NB4 (cell line): ENCODE measurements at regions not wholly inside any gene's neighbourhood (a gene's known extent, or its start where the extent isn't known, plus 50 kb on each side); places are given as distances from the start of the nearest gene placed in this dataset.
A peak's percentile ranks its signal among the peaks of the same experiment; 100 is the strongest.

Experiments used
- DNase-seq: peaks from one replicate; pipeline ENCODE4 v3.0.0; 2010; ENCODE audit warnings: low read depth
- H3K4me3 ChIP-seq: one replicate; pipeline ENCODE4 v1.5.1; 2011; ENCODE audit warnings: mild to moderate bottlenecking, low read depth, low read length, moderate library complexity
- MYC ChIP-seq: IDR thresholded peaks from 2 replicates; pipeline ENCODE4 v1.6.1; 2011; ENCODE audit warnings: low read depth, low read length
- POLR2A ChIP-seq: IDR thresholded peaks from 2 replicates; pipeline ENCODE4 v1.6.1; 2011; ENCODE audit warnings: mild to moderate bottlenecking; ENCODE audit not compliant: insufficient read length; ENCODE audit errors: extremely low read depth
- TF ChIP-seq, protein P1 (sequence below): IDR thresholded peaks from 2 replicates; pipeline ENCODE4 v1.6.1; 2011; ENCODE audit warnings: low read depth, low read length
- TF ChIP-seq, protein P2 (sequence below): IDR thresholded peaks from one replicate; pipeline ENCODE4 v1.5.1; 2012; ENCODE audit warnings: low read depth, low read length

DNA sequence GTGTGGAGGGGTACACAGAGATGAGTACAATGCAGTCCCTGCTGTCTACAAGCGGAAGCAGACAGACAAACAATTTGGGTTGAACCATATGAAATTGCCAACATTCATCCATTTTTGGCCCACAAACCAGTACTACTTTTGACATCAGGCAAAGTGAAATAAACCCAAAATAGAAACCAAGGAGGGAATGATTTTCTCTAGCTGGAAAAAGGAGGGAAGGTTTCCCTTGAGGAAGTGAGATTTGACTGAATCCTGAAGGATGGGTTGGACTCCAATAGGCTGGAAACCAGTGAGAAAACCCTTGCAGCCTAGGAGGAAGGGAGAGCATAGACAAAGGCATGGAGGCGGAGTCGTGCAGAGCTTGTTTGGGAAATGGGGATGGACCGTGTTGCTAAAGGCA is 63.5 kb upstream of the PJA1 start:
- H3K4me3 ChIP-seq, result no peak overlapping the region
- DNase-seq, result no peak
- TF ChIP-seq POLR2A, result no peak
- TF ChIP-seq, protein P1, sequence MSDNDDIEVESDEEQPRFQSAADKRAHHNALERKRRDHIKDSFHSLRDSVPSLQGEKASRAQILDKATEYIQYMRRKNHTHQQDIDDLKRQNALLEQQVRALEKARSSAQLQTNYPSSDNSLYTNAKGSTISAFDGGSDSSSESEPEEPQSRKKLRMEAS, result no peak

DNA sequence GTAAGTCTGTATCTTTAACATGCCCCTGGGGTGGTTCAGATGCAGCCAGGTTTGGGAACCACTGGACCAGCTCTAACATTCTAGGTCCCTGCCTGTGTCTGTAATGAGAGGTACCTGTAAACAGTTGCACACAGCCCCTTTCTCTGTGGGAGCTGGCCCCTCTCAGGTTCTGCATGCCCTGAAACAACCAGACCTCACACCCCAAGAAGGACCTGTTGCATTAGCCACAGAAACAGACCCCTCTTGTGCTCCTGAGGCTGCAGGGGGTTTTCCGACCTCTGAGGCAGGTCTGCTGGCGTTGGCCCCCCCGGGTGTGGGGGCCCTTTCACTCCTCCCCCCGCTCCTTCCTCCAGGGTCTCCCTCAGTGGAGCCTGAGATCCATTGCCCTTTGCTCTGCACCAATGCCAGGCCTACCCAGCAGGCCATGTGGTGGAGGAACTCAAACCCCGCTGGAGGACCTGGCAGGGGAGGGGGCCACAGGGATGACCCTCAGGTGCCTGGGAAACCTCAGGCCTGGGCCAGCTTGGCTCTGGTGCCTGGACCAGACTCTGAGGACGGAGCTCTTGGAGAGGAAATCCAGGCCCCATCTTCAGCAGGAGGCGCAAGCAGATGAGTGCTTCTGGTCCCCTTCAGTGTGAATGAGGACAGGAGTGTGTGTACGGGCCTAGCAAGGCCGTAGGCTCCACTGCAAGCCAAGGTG is 61.4 kb upstream of the PJA1 start:
- TF ChIP-seq, protein P1, result no peak
- TF ChIP-seq POLR2A, result no peak
- TF ChIP-seq, protein P2, sequence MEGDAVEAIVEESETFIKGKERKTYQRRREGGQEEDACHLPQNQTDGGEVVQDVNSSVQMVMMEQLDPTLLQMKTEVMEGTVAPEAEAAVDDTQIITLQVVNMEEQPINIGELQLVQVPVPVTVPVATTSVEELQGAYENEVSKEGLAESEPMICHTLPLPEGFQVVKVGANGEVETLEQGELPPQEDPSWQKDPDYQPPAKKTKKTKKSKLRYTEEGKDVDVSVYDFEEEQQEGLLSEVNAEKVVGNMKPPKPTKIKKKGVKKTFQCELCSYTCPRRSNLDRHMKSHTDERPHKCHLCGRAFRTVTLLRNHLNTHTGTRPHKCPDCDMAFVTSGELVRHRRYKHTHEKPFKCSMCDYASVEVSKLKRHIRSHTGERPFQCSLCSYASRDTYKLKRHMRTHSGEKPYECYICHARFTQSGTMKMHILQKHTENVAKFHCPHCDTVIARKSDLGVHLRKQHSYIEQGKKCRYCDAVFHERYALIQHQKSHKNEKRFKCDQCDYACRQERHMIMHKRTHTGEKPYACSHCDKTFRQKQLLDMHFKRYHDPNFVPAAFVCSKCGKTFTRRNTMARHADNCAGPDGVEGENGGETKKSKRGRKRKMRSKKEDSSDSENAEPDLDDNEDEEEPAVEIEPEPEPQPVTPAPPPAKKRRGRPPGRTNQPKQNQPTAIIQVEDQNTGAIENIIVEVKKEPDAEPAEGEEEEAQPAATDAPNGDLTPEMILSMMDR, result no peak
- TF ChIP-seq MYC, result no peak
- DNase-seq, result no peak
- H3K4me3 ChIP-seq, result no peak overlapping the region

DNA sequence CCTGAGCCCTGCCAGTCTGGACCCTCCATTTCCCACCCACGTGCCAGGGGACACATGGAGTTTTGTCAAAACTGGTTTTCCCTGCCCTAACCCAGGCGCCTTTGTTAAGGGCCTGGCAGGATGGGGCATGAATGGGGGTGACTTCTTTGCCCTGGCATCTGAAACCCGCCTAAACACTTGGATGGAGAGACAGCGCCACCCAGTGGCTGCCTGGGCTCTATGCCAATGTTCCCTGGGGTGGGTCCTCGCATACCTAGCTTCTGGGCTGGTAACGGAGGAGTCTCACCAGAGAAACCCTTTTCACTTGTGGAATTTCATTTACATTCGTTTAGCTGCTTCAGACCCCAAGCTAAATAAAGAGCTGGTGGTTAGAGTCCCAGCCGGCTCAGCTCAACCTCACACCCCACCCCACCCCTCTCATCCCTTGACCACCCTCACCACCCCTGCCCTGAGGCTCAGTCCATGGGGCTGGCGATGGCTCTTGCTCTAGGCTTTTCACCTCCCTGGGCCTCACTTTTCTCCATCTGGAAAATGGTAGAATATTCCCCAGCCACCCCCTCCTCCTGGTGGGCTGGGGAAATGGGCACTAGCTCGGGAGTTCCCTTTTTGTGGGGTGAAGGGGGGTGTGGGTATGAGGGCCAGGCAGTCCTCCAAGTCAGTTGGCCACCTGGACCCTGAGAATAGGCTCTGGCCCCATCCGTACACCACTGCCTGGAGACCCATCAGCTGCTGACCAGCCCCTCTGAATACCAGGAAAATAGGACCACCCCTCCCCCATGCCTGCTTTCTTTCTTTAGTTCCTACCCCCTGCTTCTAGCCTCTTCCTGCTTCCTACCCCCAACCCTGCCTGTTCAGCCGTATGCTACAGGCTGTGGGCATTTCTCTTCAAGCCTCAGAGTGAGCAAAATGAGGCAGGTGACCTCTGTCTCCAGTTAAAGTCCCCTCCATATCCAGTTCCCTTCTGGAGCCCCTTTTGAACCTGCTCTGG is 57.1 kb upstream of the PJA1 start:
- TF ChIP-seq, protein P2, result peak; percentile 81
- TF ChIP-seq POLR2A, result no peak
- H3K4me3 ChIP-seq, result no peak overlapping the region
- peak; percentile 70 for DNase-seq

DNA sequence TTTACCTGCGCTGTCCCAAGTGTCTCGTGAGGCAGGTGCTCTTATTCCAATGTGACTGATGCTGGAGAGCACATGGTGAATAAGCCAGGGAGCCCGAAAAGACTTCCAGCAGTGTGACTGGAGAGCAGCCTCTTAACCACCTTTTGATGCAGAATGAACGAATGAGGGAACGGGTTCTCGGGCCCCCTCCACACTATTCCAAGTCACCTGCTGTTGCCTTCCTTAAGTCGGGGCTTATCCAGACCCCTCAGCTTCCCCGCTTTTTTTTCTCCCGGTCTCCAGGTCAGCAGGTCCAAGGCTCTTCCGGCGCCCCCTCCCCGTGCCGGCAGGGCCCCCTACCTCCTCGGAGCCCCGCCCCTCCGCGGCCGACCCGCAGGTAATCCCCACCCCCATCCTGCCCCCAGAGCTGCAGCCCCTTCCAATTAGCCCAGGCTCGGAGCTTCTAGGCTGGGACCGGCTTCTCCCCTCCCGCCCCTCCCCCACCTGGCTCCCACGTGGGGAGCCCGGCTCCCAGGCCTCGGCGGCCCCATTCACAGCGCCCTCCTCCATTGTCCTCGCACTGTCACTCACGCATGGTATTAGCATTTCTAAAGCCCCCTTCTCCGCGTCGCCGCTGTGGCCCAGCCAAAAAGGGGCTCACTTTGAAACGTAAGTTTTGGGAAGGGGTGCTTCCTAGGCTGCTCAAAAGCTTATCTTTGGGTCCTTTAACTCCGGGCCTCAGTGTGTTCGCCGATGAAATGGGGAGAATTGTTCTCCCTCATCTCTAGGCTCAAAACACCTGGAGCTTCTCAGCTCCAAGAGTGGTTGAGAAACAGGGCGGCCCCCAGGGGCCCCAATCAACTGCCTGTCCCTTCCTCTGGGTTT is 56.2 kb upstream of the PJA1 start:
- TF ChIP-seq, protein P2, result no peak
- peak; percentile 1 for DNase-seq
- no peak overlapping the region for H3K4me3 ChIP-seq

DNA sequence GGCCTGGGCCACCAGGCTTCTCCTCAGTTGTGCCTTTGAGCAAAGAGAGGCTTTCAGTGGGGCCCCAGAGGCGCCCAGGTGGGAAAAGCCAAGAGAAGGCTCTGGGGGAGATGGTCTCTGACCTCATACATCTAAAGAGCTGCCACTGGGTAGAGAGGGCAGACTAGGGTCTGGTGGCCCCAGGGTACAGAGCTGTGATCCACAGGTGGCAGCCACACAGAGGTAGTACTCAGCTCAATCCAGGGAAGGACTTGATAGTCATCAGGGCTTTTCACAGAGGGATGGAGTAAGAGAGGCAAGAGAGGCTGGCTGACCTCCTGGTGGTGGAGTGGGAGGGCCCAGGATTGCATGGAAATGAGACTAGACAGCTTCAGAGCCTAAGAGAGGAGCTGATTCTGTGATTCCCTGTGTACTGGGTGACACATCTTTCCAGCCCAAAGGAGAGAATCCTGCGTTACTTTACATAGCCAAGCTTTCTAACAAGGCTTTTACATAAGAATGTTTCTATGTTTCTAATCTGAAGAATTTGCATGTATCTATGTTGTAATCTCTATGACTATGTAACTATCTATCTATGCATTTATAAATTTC is 53.2 kb upstream of the PJA1 start:
- TF ChIP-seq MYC, result no peak
- TF ChIP-seq, protein P1, result no peak
- TF ChIP-seq, protein P2, result no peak
- no peak for TF ChIP-seq POLR2A
- H3K4me3 ChIP-seq, result no peak overlapping the region
- no peak for DNase-seq
